ENCODE measurements at regions not wholly inside any gene's neighbourhood (a gene's known extent, or its start where the extent isn't known, plus 50 kb on each side); places are given as distances from the start of the nearest gene placed in this dataset.

DNA sequence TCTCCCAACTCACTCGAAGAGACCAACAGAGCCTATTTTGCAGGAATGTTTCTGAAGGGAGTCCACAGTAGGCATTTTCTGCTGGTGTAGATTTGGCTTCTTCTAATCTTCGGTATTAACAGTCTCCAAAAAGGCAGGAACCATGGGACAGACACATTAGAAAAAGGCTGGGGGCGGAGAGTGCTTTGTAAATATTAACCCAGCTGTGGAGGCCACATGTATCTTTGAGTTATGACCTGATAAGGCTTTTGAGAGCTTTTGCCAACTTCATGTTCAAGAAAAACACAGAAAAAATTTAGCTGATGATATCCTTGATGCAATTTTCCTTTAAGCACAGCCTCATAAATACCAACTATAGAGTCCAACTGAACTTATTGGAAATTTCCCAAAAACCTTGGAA lies 119.4 kb upstream of the TSHZ2 start:
- TF ChIP-seq, protein P1, sequence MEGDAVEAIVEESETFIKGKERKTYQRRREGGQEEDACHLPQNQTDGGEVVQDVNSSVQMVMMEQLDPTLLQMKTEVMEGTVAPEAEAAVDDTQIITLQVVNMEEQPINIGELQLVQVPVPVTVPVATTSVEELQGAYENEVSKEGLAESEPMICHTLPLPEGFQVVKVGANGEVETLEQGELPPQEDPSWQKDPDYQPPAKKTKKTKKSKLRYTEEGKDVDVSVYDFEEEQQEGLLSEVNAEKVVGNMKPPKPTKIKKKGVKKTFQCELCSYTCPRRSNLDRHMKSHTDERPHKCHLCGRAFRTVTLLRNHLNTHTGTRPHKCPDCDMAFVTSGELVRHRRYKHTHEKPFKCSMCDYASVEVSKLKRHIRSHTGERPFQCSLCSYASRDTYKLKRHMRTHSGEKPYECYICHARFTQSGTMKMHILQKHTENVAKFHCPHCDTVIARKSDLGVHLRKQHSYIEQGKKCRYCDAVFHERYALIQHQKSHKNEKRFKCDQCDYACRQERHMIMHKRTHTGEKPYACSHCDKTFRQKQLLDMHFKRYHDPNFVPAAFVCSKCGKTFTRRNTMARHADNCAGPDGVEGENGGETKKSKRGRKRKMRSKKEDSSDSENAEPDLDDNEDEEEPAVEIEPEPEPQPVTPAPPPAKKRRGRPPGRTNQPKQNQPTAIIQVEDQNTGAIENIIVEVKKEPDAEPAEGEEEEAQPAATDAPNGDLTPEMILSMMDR (IDR thresholded peaks at IDR 0.05): no peak
- no peak for TF ChIP-seq EP300 (IDR thresholded peaks at IDR 0.05)

All from esophagus muscularis mucosa (tissue), 3 donors.